ENCODE measurements at regions not wholly inside any gene's neighbourhood (a gene's known extent, or its start where the extent isn't known, plus 50 kb on each side); places are given as distances from the start of the nearest gene placed in this dataset.

DNA sequence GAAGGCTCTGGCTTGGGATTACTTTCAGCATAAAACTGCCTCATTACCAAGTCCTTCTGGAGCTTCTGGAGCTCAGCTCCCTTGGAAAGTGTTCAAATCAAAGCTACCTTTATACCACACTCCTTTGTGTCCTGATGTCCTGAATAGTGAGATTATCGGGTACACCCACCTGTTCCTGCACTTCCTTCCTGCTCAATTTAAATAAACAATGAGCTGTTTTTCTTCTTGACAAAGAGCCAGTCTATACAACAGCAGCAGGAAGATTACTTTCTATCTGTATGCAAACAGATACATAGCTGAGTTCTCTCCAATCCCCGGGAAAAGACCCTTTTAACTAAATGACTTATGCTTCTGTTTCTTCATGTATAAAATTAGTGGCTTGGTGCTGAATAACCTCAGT lies 258.0 kb upstream of the FMN2 start:
- no peak for DNase-seq

- no peak for DNase-seq
Observed at GRCh38 chr1:239835946-239836440, 255.7 kb upstream of the FMN2 start.

DNA sequence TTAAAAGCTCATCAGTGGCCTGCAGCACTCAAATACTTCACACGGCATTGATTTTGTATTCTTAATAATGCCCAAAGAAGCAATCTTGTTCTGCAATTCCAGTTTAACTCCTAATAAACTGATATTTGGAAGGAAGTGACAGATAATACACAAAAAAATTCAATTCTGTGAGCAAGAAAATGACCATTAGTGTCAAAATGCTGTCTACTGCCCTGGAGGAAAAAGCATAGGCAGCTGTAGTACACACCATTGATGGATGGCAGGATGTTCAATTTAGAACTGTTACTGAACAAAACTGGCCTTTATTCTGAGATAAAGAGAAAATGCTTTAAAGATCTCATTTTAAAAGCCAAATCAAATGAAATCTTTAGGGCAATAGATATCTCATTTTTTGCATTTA lies 251.3 kb upstream of the FMN2 start:
- DNase-seq, result no peak

DNA sequence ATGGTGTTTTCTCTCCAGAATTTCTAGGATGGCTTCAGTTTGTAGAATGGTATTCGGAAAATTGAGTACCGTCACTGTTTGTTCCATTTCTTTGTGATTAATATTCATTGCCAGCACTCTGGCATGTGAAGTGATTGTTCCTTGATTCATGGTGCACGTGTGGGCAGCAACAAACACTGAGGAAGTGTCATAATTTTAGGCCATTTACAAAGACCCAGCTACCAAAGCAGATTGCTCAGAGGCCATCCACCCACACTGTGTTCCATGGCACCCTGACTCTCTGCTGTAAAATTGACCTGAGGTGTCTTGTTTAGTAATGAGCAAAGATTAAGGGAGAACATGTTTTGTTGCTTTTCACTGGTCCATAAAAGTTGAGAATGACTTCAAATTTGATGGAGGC lies 250.9 kb upstream of the FMN2 start:
- DNase-seq, result no peak

DNA sequence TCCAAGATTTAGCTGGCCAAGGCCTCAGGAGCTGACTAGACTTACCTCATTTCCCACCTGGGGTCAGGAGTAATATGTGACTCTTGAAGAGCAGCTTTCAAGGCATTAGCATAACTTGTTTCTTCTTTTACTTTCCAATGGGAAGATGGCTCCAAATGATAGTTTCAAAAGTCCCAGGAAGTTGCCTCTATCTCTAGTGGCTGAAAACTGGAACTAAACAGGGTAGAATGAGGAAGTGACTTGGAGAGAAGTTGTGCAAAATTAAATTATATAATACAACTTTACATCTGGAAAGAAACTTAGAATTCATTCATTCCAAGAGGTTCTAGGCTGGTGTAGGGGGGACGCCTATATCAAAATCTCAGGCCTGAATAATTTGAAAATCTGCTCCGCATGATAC lies 250.1 kb upstream of the FMN2 start:
- no peak for DNase-seq

GRCh38 chr1:239843541-239843940 lies 248.1 kb upstream of the FMN2 start:
- DNase-seq, result no peak

DNA sequence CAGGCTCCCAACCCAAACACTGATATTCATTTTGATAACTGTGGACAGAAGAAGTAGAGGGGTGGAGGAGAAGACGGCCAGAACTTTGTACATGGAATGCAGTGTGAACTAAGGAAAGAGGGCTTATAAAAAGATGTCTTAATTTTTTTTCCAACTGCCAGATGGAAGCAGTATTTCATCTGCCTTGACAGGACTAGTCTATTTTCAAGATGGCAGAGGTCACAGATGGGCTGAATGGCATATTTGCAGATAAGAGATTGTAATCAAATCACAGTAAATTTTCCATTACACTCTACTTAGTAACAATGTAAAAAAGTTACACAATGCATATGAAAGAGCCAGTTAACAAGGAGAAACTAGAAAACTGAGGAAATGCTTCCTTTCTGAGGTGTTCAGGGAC lies 246.8 kb upstream of the FMN2 start:
- no peak for DNase-seq

- DNase-seq, result no peak
Observed at GRCh38 chr1:239854922-239855321, 236.8 kb upstream of the FMN2 start.

- DNase-seq, result no peak
Observed at GRCh38 chr1:239856067-239856466, 235.6 kb upstream of the FMN2 start.

- no peak for DNase-seq
Observed at GRCh38 chr1:239856924-239857323, 234.8 kb upstream of the FMN2 start.

DNA sequence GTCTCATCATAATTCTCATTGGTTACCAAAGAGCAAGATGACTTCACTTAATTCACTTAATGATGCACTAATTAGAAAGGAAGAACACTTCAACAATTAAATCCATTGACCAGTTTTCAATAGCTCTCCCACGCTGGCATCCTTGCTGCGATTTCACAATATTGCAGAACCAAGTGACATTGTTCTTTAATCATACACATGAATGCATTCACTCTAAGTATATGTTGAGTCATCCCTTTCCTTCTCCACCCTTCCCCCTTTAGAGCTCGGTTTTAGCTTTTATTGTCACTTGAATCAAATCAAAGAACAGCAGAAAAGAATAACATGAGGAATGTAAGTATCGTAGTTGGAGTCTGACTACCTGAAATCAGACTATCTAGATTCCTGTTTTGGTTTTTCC lies 233.6 kb upstream of the FMN2 start:
- DNase-seq, result no peak

- no peak for DNase-seq
Observed at GRCh38 chr1:239858529-239858928, 233.2 kb upstream of the FMN2 start.

GRCh38 chr1:239861985-239862384 lies 229.7 kb upstream of the FMN2 start:
- no peak for DNase-seq

GRCh38 chr1:239868058-239868832 lies 223.4 kb upstream of the FMN2 start:
- no peak for DNase-seq

GRCh38 chr1:239870194-239870593 lies 221.5 kb upstream of the FMN2 start:
- DNase-seq, result no peak

- no peak for DNase-seq
Observed at GRCh38 chr1:239872626-239873025, 219.1 kb upstream of the FMN2 start.

- no peak for DNase-seq
Observed at GRCh38 chr1:239874831-239875230, 216.9 kb upstream of the FMN2 start.

DNA sequence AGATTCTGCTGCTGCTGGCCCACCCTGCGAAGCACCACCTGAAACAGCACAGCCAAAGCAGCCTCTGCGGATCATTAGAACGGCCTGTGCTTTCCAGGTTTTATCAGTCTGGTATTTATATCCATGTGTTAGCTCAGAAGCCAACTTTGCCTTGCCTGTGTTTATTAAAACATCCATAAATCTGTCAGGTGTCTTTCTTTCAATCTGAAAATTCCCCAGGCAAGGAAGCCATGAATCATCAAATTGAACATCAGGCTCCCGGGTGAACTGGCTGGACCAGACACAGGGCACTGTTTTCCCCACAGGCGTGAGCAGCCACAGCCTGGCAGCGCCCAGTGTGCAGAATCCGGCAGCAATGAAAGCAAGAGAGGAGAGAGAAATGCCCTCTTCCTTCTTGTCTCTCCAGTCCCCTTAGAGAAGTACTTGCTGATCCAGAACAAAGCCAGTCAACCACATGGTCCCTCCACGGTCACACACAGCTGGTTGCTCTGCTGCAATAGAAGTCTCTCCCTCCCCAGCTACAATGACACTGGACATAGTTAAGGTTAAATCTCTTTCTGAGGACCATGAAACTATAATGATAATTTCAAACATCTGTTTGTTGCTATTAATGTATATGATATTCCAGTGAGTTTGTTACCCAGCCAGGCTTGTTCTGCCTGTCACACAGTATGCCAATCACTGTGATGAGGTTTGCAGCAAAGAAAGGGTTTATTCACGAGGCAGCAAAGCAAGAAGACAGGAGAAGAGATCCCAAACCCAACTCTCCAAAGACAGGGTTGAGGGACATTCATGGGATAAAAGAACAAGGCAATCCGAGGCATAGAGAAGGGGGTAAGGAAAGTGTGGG lies 212.1 kb upstream of the FMN2 start:
- DNase-seq, result no peak

DNA sequence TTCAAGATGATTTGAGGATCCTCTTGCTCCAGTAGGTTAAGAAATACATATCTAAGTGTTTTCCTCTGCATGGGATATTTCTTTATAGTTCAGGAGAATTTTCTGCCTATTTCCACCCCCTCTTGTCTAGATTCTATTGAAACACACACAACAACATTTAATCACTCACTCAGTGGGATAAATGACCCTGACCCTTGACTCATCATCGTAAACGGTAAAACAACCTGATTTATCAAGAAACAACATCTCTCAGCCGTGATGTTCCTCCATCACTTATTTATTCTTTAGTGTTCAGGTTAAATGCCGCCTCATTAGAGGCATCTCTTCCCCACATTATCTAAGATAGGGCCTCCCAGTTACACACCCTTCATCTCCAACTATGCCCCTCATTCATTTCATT lies 208.7 kb upstream of the FMN2 start:
- no peak for DNase-seq

- no peak for DNase-seq
Observed at GRCh38 chr1:239884796-239885195, 206.9 kb upstream of the FMN2 start.

- no peak for DNase-seq
Observed at GRCh38 chr1:239886266-239886665, 205.4 kb upstream of the FMN2 start.

DNA sequence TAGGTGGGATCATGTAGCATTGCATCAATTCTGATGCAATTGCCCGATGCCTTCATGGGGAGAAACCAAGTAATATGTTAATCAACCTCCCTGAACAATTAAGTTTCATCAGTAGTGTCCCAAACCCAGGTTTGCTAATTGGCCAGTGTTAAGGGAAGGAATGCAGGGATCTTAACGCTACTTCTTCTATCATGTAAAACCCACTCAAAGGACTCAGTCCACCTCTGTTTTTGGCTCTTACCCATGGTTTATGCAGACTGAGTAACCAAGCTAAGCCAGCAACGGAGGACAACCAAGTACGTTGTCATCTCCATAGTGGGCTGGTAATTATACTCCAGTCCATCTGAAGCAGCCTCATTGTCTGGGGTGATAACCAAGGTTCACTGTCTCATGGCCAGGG lies 203.0 kb upstream of the FMN2 start:
- DNase-seq, result no peak

DNA sequence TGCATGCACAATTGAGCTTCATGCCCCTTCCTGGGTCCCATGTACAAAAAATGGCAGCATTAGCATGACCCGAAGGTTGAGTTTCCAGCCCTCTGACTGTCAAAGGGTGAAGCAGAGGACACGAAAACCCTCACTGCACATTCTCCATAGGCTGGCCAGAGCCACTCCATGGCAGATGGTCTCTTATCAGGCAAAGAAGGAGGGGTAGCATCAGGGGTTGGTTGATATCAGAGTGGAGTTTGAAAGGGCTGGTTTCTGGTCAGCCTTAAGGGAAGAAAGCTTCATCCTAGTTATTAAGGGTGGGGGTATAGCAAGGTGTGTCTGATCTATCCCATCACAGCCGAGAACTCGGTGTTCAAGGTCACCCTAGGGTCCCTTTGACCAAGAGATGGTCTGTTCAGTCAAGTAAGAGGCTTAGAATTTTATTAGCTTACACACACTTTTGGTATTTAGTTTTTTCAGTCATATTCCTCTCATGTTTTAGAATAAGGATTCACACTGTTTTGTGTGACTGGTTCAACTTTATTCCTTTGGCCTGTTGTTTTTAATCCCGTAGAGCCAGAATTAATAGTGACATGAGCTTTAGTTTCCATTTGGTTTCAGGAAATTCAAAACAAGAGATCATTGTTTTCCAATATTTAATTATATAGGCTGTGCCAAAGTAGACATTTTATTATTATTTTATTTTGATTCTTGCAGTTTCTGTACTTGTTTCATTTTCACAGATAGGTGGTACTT lies 199.9 kb upstream of the FMN2 start:
- DNase-seq, result no peak

- DNase-seq, result no peak
Observed at GRCh38 chr1:239892602-239893001, 199.1 kb upstream of the FMN2 start.

Measured in activated CD8-positive, alpha-beta memory T cell treated with anti-CD3 and anti-CD28 coated beads, Interleukin-2, amount 50 U/mL, for 4 hours (primary cell).